SU-DHL-6 (cell line): ENCODE measurements at regions not wholly inside any gene's neighbourhood (a gene's known extent, or its start where the extent isn't known, plus 50 kb on each side); places are given as distances from the start of the nearest gene placed in this dataset.

ENCODE experiments used
- H2AFZ ChIP-seq: fragments of 200-600 bp; sonication (generic); 2 replicates; pipeline ENCODE4 v1.6.1; 2014; ENCODE audit warnings: low read depth, mild to moderate bottlenecking, moderate library complexity, mixed read lengths, antibody characterized with exemption, low read length; ENCODE audit not compliant: severe bottlenecking
- H3F3A ChIP-seq: fragments of 200-600 bp; shearing (Covaris generic); 2 replicates; pipeline ENCODE4 v1.6.0; 2016; ENCODE audit warnings: antibody characterized with exemption, mild to moderate bottlenecking; ENCODE audit not compliant: insufficient read depth
- H3K27ac ChIP-seq: fragments of 200-600 bp; sonication (generic); 2 replicates; pipeline ENCODE4 v1.5.1; 2016; ENCODE audit warnings: low read depth, mild to moderate bottlenecking, low read length, moderate library complexity, mixed read lengths
- H3K27me3 ChIP-seq: fragments of 200-600 bp; sonication (generic), shearing (Covaris generic); 2 replicates; pipeline ENCODE4 v1.6.0; 2014; ENCODE audit warnings: mild to moderate bottlenecking, low read length
- H3K36me3 ChIP-seq: fragments of 200-600 bp; sonication (generic); 2 replicates; pipeline ENCODE4 v1.6.1; 2014; ENCODE audit warnings: mild to moderate bottlenecking, low read length, mixed read lengths
- H3K4me2 ChIP-seq: fragments of 300-600, 200-600 bp; shearing (Covaris generic), sonication (generic); 2 replicates; pipeline ENCODE4 v1.6.0; 2014; ENCODE audit warnings: low read length, low read depth, mild to moderate bottlenecking; ENCODE audit not compliant: poor library complexity, severe bottlenecking
- H3K4me3 ChIP-seq: fragments of 200-600 bp; sonication (generic); 2 replicates; pipeline ENCODE4 v1.5.1; 2014; ENCODE audit warnings: antibody characterized with exemption, low read length, mild to moderate bottlenecking, mixed read lengths; ENCODE audit not compliant: insufficient read depth, poor library complexity, severe bottlenecking
- H3K79me2 ChIP-seq: fragments of 200-600 bp; sonication (generic); 2 replicates; pipeline ENCODE4 v1.6.1; 2014; ENCODE audit warnings: mild to moderate bottlenecking, low read length, moderate library complexity; ENCODE audit not compliant: insufficient read depth
- H3K9ac ChIP-seq: fragments of 200-600 bp; sonication (generic); 2 replicates; pipeline ENCODE4 v1.7.0; 2014; ENCODE audit warnings: mild to moderate bottlenecking, low read length
- H3K9me2 ChIP-seq: fragments of 200-600 bp; sonication (generic); replicated peaks from 2 replicates; pipeline ENCODE4 v1.6.1; 2014; ENCODE audit warnings: low read length; ENCODE audit not compliant: insufficient read depth
- H3K9me3 ChIP-seq: fragments of 200-600 bp; sonication (generic); 2 replicates; pipeline ENCODE4 v1.6.1; 2014; ENCODE audit warnings: low read length, mixed read lengths; ENCODE audit not compliant: insufficient read depth
- H4K20me1 ChIP-seq: fragments of 200-600 bp; sonication (generic); 2 replicates; pipeline ENCODE4 v1.6.1; 2014; ENCODE audit warnings: low read depth, mild to moderate bottlenecking, antibody characterized with exemption, low read length, moderate library complexity, mixed read lengths
- CTCF ChIP-seq: fragments of 200-600 bp; sonication (generic); IDR thresholded peaks from one replicate; pipeline ENCODE4 v1.5.1; 2017; ENCODE audit warnings: antibody characterized with exemption, mild to moderate bottlenecking, low read length, moderate library complexity; ENCODE audit not compliant: insufficient read depth, poor library complexity, severe bottlenecking
- EZH2phosphoT487 ChIP-seq: fragments of 200-600 bp; sonication (generic), shearing (Covaris generic); conservative IDR thresholded peaks from 2 replicates; pipeline ENCODE4 v1.6.1; 2018; ENCODE audit warnings: mild to moderate bottlenecking, antibody characterized with exemption, low read length, moderate library complexity, mixed read lengths

GRCh38 chr5:92051741-92052140, 668.6 kb upstream of the ARRDC3 start:
- H4K20me1 ChIP-seq, result no peaks in the 10 kb centered on the region
- no peak for TF ChIP-seq EZH2phosphoT487
- TF ChIP-seq CTCF, result no peak
- H3K9me3 ChIP-seq, result no peaks in the 10 kb centered on the region
- no peak overlapping the region for H3K4me3 ChIP-seq
- H3K27ac ChIP-seq, result no peak overlapping the region
- no peaks in the 10 kb centered on the region for H3K27me3 ChIP-seq
- H3F3A ChIP-seq, result no peaks in the 10 kb centered on the region
- H2AFZ ChIP-seq, result no peak overlapping the region
- no peak overlapping the region for H3K4me2 ChIP-seq
- no peaks in the 10 kb centered on the region for H3K9me2 ChIP-seq
- no peak overlapping the region for H3K9ac ChIP-seq
- no peaks in the 10 kb centered on the region for H3K36me3 ChIP-seq
- H3K79me2 ChIP-seq, result no peaks in the 10 kb centered on the region

- Histone ChIP-seq H2AFZ (no peak overlapping the region), H3K27ac (no peak overlapping the region), H3K27me3 (no peaks in the 10 kb centered on the region), H3K4me2 (no peak overlapping the region), H3K9ac (no peak overlapping the region), H3K9me2 (no peaks in the 10 kb centered on the region), H3K9me3 (no peaks in the 10 kb centered on the region), H4K20me1 (no peaks in the 10 kb centered on the region), H3K79me2 (no peaks in the 10 kb centered on the region), H3K36me3 (no peaks in the 10 kb centered on the region), H3K4me3 (no peak overlapping the region), H3F3A (no peaks in the 10 kb centered on the region)
- no peak for TF ChIP-seq EZH2phosphoT487
- TF ChIP-seq CTCF, result no peak
Measured at GRCh38 chr5:92050970-92051369, 667.9 kb upstream of the ARRDC3 start.

- no peaks in the 10 kb centered on the region for H3K9me3 ChIP-seq
- TF ChIP-seq EZH2phosphoT487, result no peak
- TF ChIP-seq CTCF, result no peak
- H3K79me2 ChIP-seq, result no peaks in the 10 kb centered on the region
- H3K27me3 ChIP-seq, result no peaks in the 10 kb centered on the region
- H3K4me3 ChIP-seq, result no peak overlapping the region
- H3F3A ChIP-seq, result no peaks in the 10 kb centered on the region
- H3K36me3 ChIP-seq, result no peaks in the 10 kb centered on the region
- no peak overlapping the region for H3K27ac ChIP-seq
- H3K9ac ChIP-seq, result no peak overlapping the region
- H3K4me2 ChIP-seq, result no peak overlapping the region
- H4K20me1 ChIP-seq, result no peaks in the 10 kb centered on the region; the same call in 1 of the 2 replicates
- H3K9me2 ChIP-seq, result no peaks in the 10 kb centered on the region
- H2AFZ ChIP-seq, result no peak overlapping the region
Measured at GRCh38 chr5:92041911-92042660, 659.0 kb upstream of the ARRDC3 start.
